SHP77 (cell line): ENCODE measurements at regions not wholly inside any gene's neighbourhood (a gene's known extent, or its start where the extent isn't known, plus 50 kb on each side); places are given as distances from the start of the nearest gene placed in this dataset.
A peak's percentile ranks its signal among the peaks of the same experiment; 100 is the strongest.

Experiments
- DNase-seq, 2 experiments: peaks; one replicate each; lab custom pipeline; 2025; lab: John Stamatoyannopoulos, UW

GRCh38 chr3:178393824-178394223 lies 142.4 kb upstream of the KCNMB2 start:
- DNase-seq, result no peak

- DNase-seq, result no peak
These were observed 139.9 kb upstream of the KCNMB2 start for GRCh38 chr3:178396318-178396717.

GRCh38 chr3:178397202-178397601 lies 139.0 kb upstream of the KCNMB2 start:
- DNase-seq, result no peak

GRCh38 chr3:178397836-178398235 lies 138.4 kb upstream of the KCNMB2 start:
- no peak for DNase-seq

- no peak for DNase-seq
These were observed 131.3 kb upstream of the KCNMB2 start for GRCh38 chr3:178404961-178405360.

GRCh38 chr3:178405531-178405930 lies 130.7 kb upstream of the KCNMB2 start:
- DNase-seq, result no peak

GRCh38 chr3:178406206-178406605 lies 130.0 kb upstream of the KCNMB2 start:
- no peak for DNase-seq

GRCh38 chr3:178415384-178415783 lies 120.9 kb upstream of the KCNMB2 start:
- no peak for DNase-seq

GRCh38 chr3:178417736-178418135 lies 118.5 kb upstream of the KCNMB2 start:
- DNase-seq, result no peak

GRCh38 chr3:178419071-178419470 lies 117.2 kb upstream of the KCNMB2 start:
- peak; percentile 54 to 81 for DNase-seq

- DNase-seq, result peak; percentile 56 to 76
These were observed 116.2 kb upstream of the KCNMB2 start for GRCh38 chr3:178420033-178420432.

GRCh38 chr3:178421069-178421468 lies 115.2 kb upstream of the KCNMB2 start:
- peak; percentile 48 for DNase-seq

- no peak for DNase-seq
These were observed 113.8 kb upstream of the KCNMB2 start for GRCh38 chr3:178422406-178422805.

GRCh38 chr3:178428037-178428436 lies 108.2 kb upstream of the KCNMB2 start:
- DNase-seq, result no peak

- DNase-seq, result no peak
These were observed 101.9 kb upstream of the KCNMB2 start for GRCh38 chr3:178434206-178434805.

GRCh38 chr3:178435575-178435974 lies 100.7 kb upstream of the KCNMB2 start:
- no peak for DNase-seq

GRCh38 chr3:178436773-178437172 lies 99.5 kb upstream of the KCNMB2 start:
- peak in 1 of 2 experiments; percentile 38 for DNase-seq

- DNase-seq, result no peak
These were observed 99.0 kb upstream of the KCNMB2 start for GRCh38 chr3:178437236-178437635.

GRCh38 chr3:178439504-178439903 lies 96.7 kb upstream of the KCNMB2 start:
- DNase-seq, result peak; percentile 9 to 47

- DNase-seq, result no peak
These were observed 96.2 kb upstream of the KCNMB2 start for GRCh38 chr3:178440043-178440442.

GRCh38 chr3:178443634-178444033 lies 92.6 kb upstream of the KCNMB2 start:
- no peak for DNase-seq

GRCh38 chr3:178445139-178445538 lies 91.1 kb upstream of the KCNMB2 start:
- DNase-seq, result no peak

- no peak for DNase-seq
These were observed 90.2 kb upstream of the KCNMB2 start for GRCh38 chr3:178446059-178446458.

GRCh38 chr3:178450476-178450875 lies 85.8 kb upstream of the KCNMB2 start:
- no peak for DNase-seq

GRCh38 chr3:178451799-178452198 lies 84.4 kb upstream of the KCNMB2 start:
- DNase-seq, result no peak
